Trophoblast cell (in vitro differentiated cells and primary cell): ENCODE measurements at regions not wholly inside any gene's neighbourhood (a gene's known extent, or its start where the extent isn't known, plus 50 kb on each side); places are given as distances from the start of the nearest gene placed in this dataset.

ENCODE experiments used
- DNase-seq, 2 donors: peaks; one replicate each; pipeline ENCODE4 v3.0.0-alpha.2; 2016
- H2AFZ ChIP-seq: 2 replicates; pipeline ENCODE4 v1.6.1; 2013; ENCODE audit warnings: low read length, moderate library complexity, mild to moderate bottlenecking; ENCODE audit not compliant: insufficient read depth, poor library complexity
- H2AK5ac ChIP-seq: 2 replicates; pipeline ENCODE4 v1.6.1; 2013; ENCODE audit warnings: mild to moderate bottlenecking, low read length
- H2BK120ac ChIP-seq: 2 replicates; pipeline ENCODE4 v1.6.1; 2013; ENCODE audit warnings: low read length, mild to moderate bottlenecking, moderate library complexity; ENCODE audit not compliant: insufficient read depth, poor library complexity
- H2BK12ac ChIP-seq: 2 replicates; pipeline ENCODE4 v1.6.1; 2013; ENCODE audit warnings: mild to moderate bottlenecking, low read length, moderate library complexity
- H2BK5ac ChIP-seq: 2 replicates; pipeline ENCODE4 v1.6.1; 2013; ENCODE audit warnings: low read length, low read depth, moderate library complexity, mild to moderate bottlenecking; ENCODE audit not compliant: poor library complexity
- H3K14ac ChIP-seq: 2 replicates; pipeline ENCODE4 v1.6.1; 2013; ENCODE audit warnings: mild to moderate bottlenecking, low read length
- H3K18ac ChIP-seq: 2 replicates; pipeline ENCODE4 v1.6.1; 2013; ENCODE audit warnings: mild to moderate bottlenecking, low read length
- H3K23ac ChIP-seq: 2 replicates; pipeline ENCODE4 v1.6.1; 2013; ENCODE audit warnings: low read length
- H3K27ac ChIP-seq: 2 replicates; pipeline ENCODE4 v1.5.1; 2013; ENCODE audit warnings: low read depth, mild to moderate bottlenecking, inconsistent platforms, low read length, moderate library complexity
- H3K27me3 ChIP-seq: 2 replicates; pipeline ENCODE4 v1.6.1; 2013; ENCODE audit warnings: inconsistent platforms, mild to moderate bottlenecking, low read length, moderate library complexity; ENCODE audit not compliant: insufficient read depth
- H3K36me3 ChIP-seq, 2 experiments: 1 replicate in 1 of 2; 2 replicates in 1 of 2; pipeline ENCODE4 v1.6.1; 2013; ENCODE audit warnings: low read length in 2 of 2, mild to moderate bottlenecking in 2 of 2, moderate library complexity in 1 of 2; ENCODE audit not compliant: insufficient read depth in 2 of 2, control insufficient read depth in 1 of 2
- H3K4ac ChIP-seq: 2 replicates; pipeline ENCODE4 v1.6.1; 2013; ENCODE audit warnings: low read depth, mild to moderate bottlenecking, low read length, moderate library complexity
- H3K4me1 ChIP-seq, 2 experiments: 1 replicate in 1 of 2; 2 replicates in 1 of 2; pipeline ENCODE4 v1.6.1; 2013; ENCODE audit warnings: low read length in 2 of 2, mild to moderate bottlenecking in 2 of 2, moderate library complexity in 1 of 2; ENCODE audit not compliant: insufficient read depth in 2 of 2, control insufficient read depth in 1 of 2
- H3K4me2 ChIP-seq: 2 replicates; pipeline ENCODE4 v1.6.1; 2013; ENCODE audit warnings: inconsistent platforms, mild to moderate bottlenecking, low read length, moderate library complexity
- H3K4me3 ChIP-seq: 2 replicates; pipeline ENCODE4 v1.5.1; 2013; ENCODE audit warnings: mild to moderate bottlenecking, low read depth, low read length, inconsistent platforms
- H3K79me1 ChIP-seq: one replicate; pipeline ENCODE4 v1.6.1; 2013; ENCODE audit warnings: low read length
- H3K79me2 ChIP-seq: 2 replicates; pipeline ENCODE4 v1.6.1; 2013; ENCODE audit warnings: low read length, mild to moderate bottlenecking; ENCODE audit not compliant: control insufficient read depth, insufficient read depth, poor library complexity
- H3K9ac ChIP-seq: 2 replicates; pipeline ENCODE4 v1.6.1; 2013; ENCODE audit warnings: mild to moderate bottlenecking, low read length
- H3K9me3 ChIP-seq: 2 replicates; pipeline ENCODE4 v1.6.1; 2013; ENCODE audit warnings: low read depth, mild to moderate bottlenecking, control low read depth, inconsistent platforms, low read length; ENCODE audit not compliant: insufficient read depth
- H4K12ac ChIP-seq: 2 replicates; pipeline ENCODE4 v1.6.1; 2013; ENCODE audit warnings: low read depth, mild to moderate bottlenecking, low read length, moderate library complexity
- H4K8ac ChIP-seq: 2 replicates; pipeline ENCODE4 v1.6.1; 2013; ENCODE audit warnings: low read depth, mild to moderate bottlenecking, low read length, moderate library complexity
- H4K91ac ChIP-seq: one replicate; pipeline ENCODE4 v1.6.1; 2013; ENCODE audit warnings: low read depth, mild to moderate bottlenecking, low read length, moderate library complexity
- WGBS: extraction: QIAGEN DNeasy Blood & Tissue Kit; methylation state at CpG from one replicate; pipeline ENCODE4 v1.1.7; 2013; ENCODE audit warnings: missing lambda C conversion rate; ENCODE audit not compliant: insufficient read length, insufficient coverage; ENCODE audit errors: extremely low coverage; 5-methylcytosine and 5-hydroxymethylcytosine counted together

DNA sequence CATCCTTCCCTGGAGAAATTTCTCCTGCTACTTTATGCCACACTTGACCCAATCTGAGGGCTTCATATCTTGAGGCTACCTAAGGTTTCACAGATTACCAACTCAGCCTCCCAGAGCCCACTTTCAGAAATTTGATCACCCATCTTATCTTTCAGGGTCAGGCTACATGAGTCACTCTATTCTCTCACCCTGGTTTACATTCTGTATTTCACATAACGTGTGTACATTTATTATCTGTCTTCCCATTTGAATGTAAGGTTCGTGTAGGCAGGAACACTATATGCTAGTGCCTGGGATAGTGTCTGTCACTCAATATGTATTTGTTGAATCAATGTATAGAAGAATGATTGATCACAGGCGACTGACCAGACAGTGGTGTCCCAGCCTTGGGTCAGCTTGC lies 124.8 kb downstream of the UBE2U start:
- no peaks in the 10 kb centered on the region for H3K4me1 ChIP-seq
- H3K23ac ChIP-seq = no peak overlapping the region
- H3K4ac ChIP-seq = no peak overlapping the region
- H3K79me1 ChIP-seq = no peaks in the 10 kb centered on the region
- no peaks in the 10 kb centered on the region for H3K36me3 ChIP-seq
- no peak overlapping the region for H4K8ac ChIP-seq
- no peak overlapping the region for H3K4me3 ChIP-seq
- no peaks in the 10 kb centered on the region for H3K9me3 ChIP-seq
- no CpG with 5 or more reads among the region's 3 CpGs for WGBS
- H3K18ac ChIP-seq = no peak overlapping the region
- H2BK120ac ChIP-seq = no peak overlapping the region
- no peak overlapping the region for H4K12ac ChIP-seq
- no peak overlapping the region for H3K27ac ChIP-seq
- H3K14ac ChIP-seq = no peak overlapping the region
- no peak overlapping the region for H2BK5ac ChIP-seq
- H2AK5ac ChIP-seq = no peak overlapping the region
- no peak overlapping the region for H4K91ac ChIP-seq
- H2AFZ ChIP-seq = no peak overlapping the region
- DNase-seq = no peak
- no peaks in the 10 kb centered on the region for H3K79me2 ChIP-seq
- H3K9ac ChIP-seq = no peak overlapping the region
- no peaks in the 10 kb centered on the region for H3K27me3 ChIP-seq
- H3K4me2 ChIP-seq = no peak overlapping the region
- H2BK12ac ChIP-seq = no peak overlapping the region

DNA sequence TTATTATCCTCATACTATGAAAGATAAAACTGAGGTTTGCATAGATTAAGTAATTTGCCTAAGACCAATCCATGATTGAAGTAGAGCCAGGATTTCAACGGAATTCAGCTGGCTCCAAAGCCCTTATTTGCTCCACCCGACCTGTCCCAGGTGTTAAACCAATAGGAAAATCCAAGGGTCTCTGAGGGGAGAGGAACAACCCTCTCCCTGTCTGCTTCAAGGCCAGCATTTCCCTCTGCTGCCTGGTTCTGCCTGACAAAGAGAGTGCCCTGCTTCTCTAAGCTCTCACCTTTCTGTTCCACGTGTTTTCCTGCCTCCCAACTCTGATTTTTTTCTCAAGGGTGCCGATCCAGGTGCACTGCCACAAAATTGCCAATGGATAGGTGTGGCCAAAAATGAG lies 127.4 kb downstream of the UBE2U start:
- Histone ChIP-seq H3K4me1 (no peaks in the 10 kb centered on the region), H4K91ac (no peak overlapping the region), H4K12ac (no peak overlapping the region), H3K9ac (no peak overlapping the region), H3K18ac (no peak overlapping the region), H4K8ac (no peak overlapping the region), H3K23ac (no peak overlapping the region), H3K4me2 (no peak overlapping the region), H2BK5ac (no peak overlapping the region), H3K36me3 (no peaks in the 10 kb centered on the region), H3K4me3 (no peak overlapping the region), H2AFZ (no peak overlapping the region), H3K14ac (no peak overlapping the region), H3K79me2 (no peaks in the 10 kb centered on the region), H3K4ac (no peak overlapping the region), H2BK120ac (no peak overlapping the region), H3K27ac (no peak overlapping the region), H2AK5ac (no peak overlapping the region), H3K27me3 (no peaks in the 10 kb centered on the region), H2BK12ac (no peak overlapping the region), H3K79me1 (no peaks in the 10 kb centered on the region), H3K9me3 (no peaks in the 10 kb centered on the region)
- no CpG with 5 or more reads among the region's 4 CpGs for WGBS
- no peak for DNase-seq

DNA sequence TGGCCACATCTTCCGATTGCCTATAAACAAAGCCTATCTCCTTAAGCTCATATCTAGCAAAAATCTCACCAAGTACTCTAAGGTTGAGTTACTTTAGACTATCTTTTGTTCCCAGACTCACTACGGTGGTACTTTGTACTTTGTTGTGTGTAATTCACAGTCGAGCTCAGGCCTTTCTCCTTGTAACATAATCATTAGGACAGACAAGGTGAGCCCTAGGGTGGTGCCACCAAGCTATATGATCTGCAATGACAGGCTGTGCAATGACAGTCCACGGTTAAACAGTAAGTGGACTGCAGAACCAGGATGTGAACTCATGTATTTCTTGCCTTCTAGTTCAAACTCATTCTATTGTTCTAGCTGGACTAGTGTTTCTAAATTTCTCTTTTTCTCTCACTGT lies 132.2 kb downstream of the UBE2U start:
- no peaks in the 10 kb centered on the region for H3K4me1 ChIP-seq
- H4K8ac ChIP-seq = no peak overlapping the region
- no peak overlapping the region for H2BK5ac ChIP-seq
- H3K79me1 ChIP-seq = no peaks in the 10 kb centered on the region
- H3K14ac ChIP-seq = no peak overlapping the region
- no peak overlapping the region for H2BK12ac ChIP-seq
- no peak overlapping the region for H2AFZ ChIP-seq
- H3K4me3 ChIP-seq = no peak overlapping the region
- no peaks in the 10 kb centered on the region for H3K9me3 ChIP-seq
- no peak overlapping the region for H4K91ac ChIP-seq
- H3K27me3 ChIP-seq = no peaks in the 10 kb centered on the region
- H3K27ac ChIP-seq = no peak overlapping the region
- no peak for DNase-seq
- no peak overlapping the region for H2BK120ac ChIP-seq
- H3K4me2 ChIP-seq = no peak overlapping the region
- H3K79me2 ChIP-seq = no peaks in the 10 kb centered on the region
- H3K4ac ChIP-seq = no peak overlapping the region
- H3K23ac ChIP-seq = no peak overlapping the region
- H3K18ac ChIP-seq = no peak overlapping the region
- H3K36me3 ChIP-seq = no peaks in the 10 kb centered on the region
- WGBS = no CpG with 5 or more reads among the region's 4 CpGs
- no peak overlapping the region for H3K9ac ChIP-seq
- no peak overlapping the region for H4K12ac ChIP-seq
- H2AK5ac ChIP-seq = no peak overlapping the region

DNA sequence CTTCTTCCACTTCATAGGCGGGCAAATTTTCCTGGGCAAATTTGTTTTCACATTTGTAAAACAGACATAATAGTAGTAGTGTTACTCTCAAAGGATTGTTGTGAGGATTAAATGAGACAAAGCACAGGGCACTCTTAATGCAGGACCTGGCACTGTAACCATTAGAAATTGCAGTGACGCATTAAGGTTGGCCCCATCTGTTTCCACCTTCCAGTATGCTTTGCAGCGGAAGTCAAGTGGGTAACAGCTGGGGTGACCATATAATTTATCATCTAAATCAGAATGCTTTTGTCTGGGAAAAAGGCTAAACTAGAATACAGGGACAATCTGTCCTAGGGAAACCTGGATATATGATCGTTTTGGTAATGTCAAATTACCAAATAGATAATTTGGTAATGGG lies 132.5 kb upstream of the CACHD1 start:
- no peak overlapping the region for H2AFZ ChIP-seq
- H3K79me2 ChIP-seq = no peaks in the 10 kb centered on the region
- no peak overlapping the region for H2BK5ac ChIP-seq
- H3K9me3 ChIP-seq = no peaks in the 10 kb centered on the region
- H3K14ac ChIP-seq = no peak overlapping the region
- no peak overlapping the region for H3K4me2 ChIP-seq
- H3K27me3 ChIP-seq = no peaks in the 10 kb centered on the region
- no peak overlapping the region for H4K8ac ChIP-seq
- no peaks in the 10 kb centered on the region for H3K36me3 ChIP-seq
- no peak overlapping the region for H4K91ac ChIP-seq
- H2BK12ac ChIP-seq = no peak overlapping the region
- no peaks in the 10 kb centered on the region for H3K4me1 ChIP-seq
- no peak overlapping the region for H3K9ac ChIP-seq
- H3K79me1 ChIP-seq = no peaks in the 10 kb centered on the region
- no peak overlapping the region for H3K27ac ChIP-seq
- no peak overlapping the region for H3K4ac ChIP-seq
- no peak overlapping the region for H2AK5ac ChIP-seq
- WGBS = no CpG with 5 or more reads among the region's 4 CpGs
- no peak for DNase-seq
- no peak overlapping the region for H3K18ac ChIP-seq
- H3K23ac ChIP-seq = no peak overlapping the region
- H2BK120ac ChIP-seq = no peak overlapping the region
- H4K12ac ChIP-seq = no peak overlapping the region
- no peak overlapping the region for H3K4me3 ChIP-seq
